ENCODE measurements at regions not wholly inside any gene's neighbourhood (a gene's known extent, or its start where the extent isn't known, plus 50 kb on each side); places are given as distances from the start of the nearest gene placed in this dataset.

GRCh38 chr14:84064316-84065125 lies 1465.4 kb upstream of the FLRT2 start:
- no peak for ATAC-seq
- Histone ChIP-seq H3K4me1 (ENCODE audit: low read depth) (no peaks in the 10 kb centered on the region), H3K36me3 (ENCODE audit: low read depth) (no peaks in the 10 kb centered on the region), H3K9me3 (peaks cover 10% of the 10 kb centered on the region), H3K4me3 (no peak overlapping the region)
- TF ChIP-seq, protein P1, sequence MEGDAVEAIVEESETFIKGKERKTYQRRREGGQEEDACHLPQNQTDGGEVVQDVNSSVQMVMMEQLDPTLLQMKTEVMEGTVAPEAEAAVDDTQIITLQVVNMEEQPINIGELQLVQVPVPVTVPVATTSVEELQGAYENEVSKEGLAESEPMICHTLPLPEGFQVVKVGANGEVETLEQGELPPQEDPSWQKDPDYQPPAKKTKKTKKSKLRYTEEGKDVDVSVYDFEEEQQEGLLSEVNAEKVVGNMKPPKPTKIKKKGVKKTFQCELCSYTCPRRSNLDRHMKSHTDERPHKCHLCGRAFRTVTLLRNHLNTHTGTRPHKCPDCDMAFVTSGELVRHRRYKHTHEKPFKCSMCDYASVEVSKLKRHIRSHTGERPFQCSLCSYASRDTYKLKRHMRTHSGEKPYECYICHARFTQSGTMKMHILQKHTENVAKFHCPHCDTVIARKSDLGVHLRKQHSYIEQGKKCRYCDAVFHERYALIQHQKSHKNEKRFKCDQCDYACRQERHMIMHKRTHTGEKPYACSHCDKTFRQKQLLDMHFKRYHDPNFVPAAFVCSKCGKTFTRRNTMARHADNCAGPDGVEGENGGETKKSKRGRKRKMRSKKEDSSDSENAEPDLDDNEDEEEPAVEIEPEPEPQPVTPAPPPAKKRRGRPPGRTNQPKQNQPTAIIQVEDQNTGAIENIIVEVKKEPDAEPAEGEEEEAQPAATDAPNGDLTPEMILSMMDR (IDR thresholded peaks at IDR 0.05), result no peak
- intact Hi-C loops (cut with DNase I, micrococcal nuclease), result no loop called here
- DNase-seq, result no peak

DNA sequence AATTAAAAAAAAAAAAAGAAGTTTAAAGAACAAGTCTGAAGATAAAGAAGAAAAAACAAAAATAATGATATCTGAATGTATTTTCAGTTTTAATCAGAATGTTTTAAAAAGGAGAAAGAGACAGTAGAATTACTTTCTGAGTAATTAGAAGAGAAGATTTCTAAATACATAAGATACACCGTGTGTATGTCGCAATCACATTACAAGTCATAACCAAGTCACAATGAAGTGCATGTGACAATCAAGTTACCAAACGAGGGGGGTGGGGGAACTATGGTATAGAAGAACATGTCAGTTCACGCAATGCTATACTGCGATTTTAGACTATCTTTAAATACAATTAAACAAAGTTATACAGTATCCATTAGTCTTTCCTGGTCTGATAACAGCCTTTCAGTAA lies 1464.1 kb upstream of the FLRT2 start:
- intact Hi-C loops (cut with DNase I, micrococcal nuclease), result no loop called here
- no peaks in the 10 kb centered on the region for H3K4me1 ChIP-seq (ENCODE audit: low read depth)
- TF ChIP-seq, protein P1 (IDR thresholded peaks at IDR 0.05), result no peak
- DNase-seq (no peak), ATAC-seq (no peak)
- no peak overlapping the region for H3K4me3 ChIP-seq
- H3K9me3 ChIP-seq, result peaks cover 14% of the 10 kb centered on the region
- no peaks in the 10 kb centered on the region for H3K36me3 ChIP-seq (ENCODE audit: low read depth)

DNA sequence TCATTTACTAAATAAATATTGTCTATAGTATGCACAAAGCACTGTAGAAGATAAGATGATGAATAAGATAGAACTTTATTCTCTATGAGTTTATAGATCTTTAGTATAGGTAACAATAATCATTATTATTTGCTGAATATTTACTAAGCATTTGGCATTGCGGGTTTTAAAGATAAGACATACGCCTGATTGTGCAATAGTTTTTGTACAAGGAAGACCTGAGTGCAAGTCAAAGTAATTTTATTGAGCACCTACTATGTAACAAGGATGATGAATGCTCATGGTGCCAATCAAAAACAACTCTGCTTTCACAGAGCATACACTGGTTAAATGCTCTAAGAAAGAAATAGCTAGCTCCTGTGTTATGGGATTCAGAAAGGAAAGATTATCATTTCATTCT lies 1461.7 kb upstream of the FLRT2 start:
- H3K4me1 ChIP-seq (ENCODE audit: low read depth), result no peaks in the 10 kb centered on the region
- DNase-seq (no peak), ATAC-seq (no peak)
- TF ChIP-seq, protein P1 (IDR thresholded peaks at IDR 0.05), result no peak
- intact Hi-C loops (cut with DNase I, micrococcal nuclease), result no loop called here
- no peak overlapping the region for H3K4me3 ChIP-seq
- no peaks in the 10 kb centered on the region for H3K36me3 ChIP-seq (ENCODE audit: low read depth)
- H3K9me3 ChIP-seq, result peaks cover 22% of the 10 kb centered on the region

GRCh38 chr14:84071061-84071460 lies 1458.9 kb upstream of the FLRT2 start:
- TF ChIP-seq, protein P1 (IDR thresholded peaks at IDR 0.05), result no peak
- DNase-seq (no peak), ATAC-seq (no peak)
- Histone ChIP-seq H3K4me1 (ENCODE audit: low read depth) (no peaks in the 10 kb centered on the region), H3K4me3 (no peak overlapping the region), H3K9me3 (peaks cover 20% of the 10 kb centered on the region), H3K36me3 (ENCODE audit: low read depth) (no peaks in the 10 kb centered on the region)
- intact Hi-C loops (cut with DNase I, micrococcal nuclease), result no loop called here

DNA sequence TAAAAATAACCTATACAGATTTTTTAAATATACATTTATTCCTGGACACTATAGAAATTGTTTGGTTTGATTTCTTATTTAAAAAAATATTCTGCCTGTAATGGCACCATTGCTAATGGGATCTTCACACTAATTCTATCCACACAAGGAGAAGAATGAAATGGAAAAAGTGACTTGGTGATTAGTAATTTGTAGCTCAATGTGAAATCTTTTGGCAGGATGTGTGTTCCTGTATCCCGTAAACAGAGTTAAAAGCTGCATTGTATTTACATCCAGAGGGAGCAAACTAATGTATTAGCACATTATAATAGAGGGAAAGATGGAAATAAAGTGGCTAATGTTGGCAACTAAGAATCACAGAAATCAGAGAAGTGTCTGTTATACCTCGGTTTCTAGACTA lies 1455.3 kb upstream of the FLRT2 start:
- Histone ChIP-seq H3K4me3 (no peak overlapping the region), H3K9me3 (peaks cover 17% of the 10 kb centered on the region), H3K4me1 (ENCODE audit: low read depth) (no peaks in the 10 kb centered on the region), H3K36me3 (ENCODE audit: low read depth) (no peaks in the 10 kb centered on the region)
- ATAC-seq (no peak), DNase-seq (no peak)
- TF ChIP-seq, protein P1 (IDR thresholded peaks at IDR 0.05), result no peak
- intact Hi-C loops (cut with DNase I, micrococcal nuclease), result no loop called here

All from mucosa of descending colon (tissue), 3 donors.